DOHH2 (cell line): ENCODE measurements at regions not wholly inside any gene's neighbourhood (a gene's known extent, or its start where the extent isn't known, plus 50 kb on each side); places are given as distances from the start of the nearest gene placed in this dataset.

ENCODE experiments used
- H3F3A ChIP-seq: fragments of 200-600 bp; sonication (generic), shearing (Covaris generic); 2 replicates; pipeline ENCODE4 v1.6.0; 2016; ENCODE audit warnings: antibody characterized with exemption, mild to moderate bottlenecking; ENCODE audit not compliant: control insufficient read depth, insufficient read depth
- H3K27ac ChIP-seq: fragments of 200-600 bp; sonication (generic); 2 replicates; pipeline ENCODE4 v1.5.1; 2014; ENCODE audit warnings: low read depth, mild to moderate bottlenecking, low read length, moderate library complexity
- H3K27me3 ChIP-seq: fragments of 200-600 bp; sonication (generic); 2 replicates; pipeline ENCODE4 v1.6.1; 2014; ENCODE audit warnings: mild to moderate bottlenecking, low read length, mixed read lengths; ENCODE audit not compliant: control insufficient read depth
- H3K36me3 ChIP-seq: fragments of 200-600 bp; sonication (generic); 2 replicates; pipeline ENCODE4 v1.6.1; 2014; ENCODE audit warnings: mild to moderate bottlenecking, low read length, moderate library complexity, mixed read lengths; ENCODE audit not compliant: control insufficient read depth
- H3K4me1 ChIP-seq: fragments of 200-600 bp; sonication (generic); 2 replicates; pipeline ENCODE4 v1.6.1; 2014; ENCODE audit warnings: mild to moderate bottlenecking, low read length, mixed read lengths; ENCODE audit not compliant: control insufficient read depth
- H3K4me2 ChIP-seq: fragments of 200-600 bp; sonication (generic); 2 replicates; pipeline ENCODE4 v1.6.0; 2014; ENCODE audit warnings: mild to moderate bottlenecking, low read length, moderate library complexity
- H3K4me3 ChIP-seq: fragments of 200-600 bp; sonication (generic); 2 replicates; pipeline ENCODE4 v1.5.1; 2014; ENCODE audit warnings: mild to moderate bottlenecking, low read length, mixed read lengths
- H3K79me2 ChIP-seq: fragments of 200-600 bp; sonication (generic); 2 replicates; pipeline ENCODE4 v1.6.1; 2014; ENCODE audit warnings: mild to moderate bottlenecking, low read length, mixed read lengths; ENCODE audit not compliant: control insufficient read depth
- H3K9me2 ChIP-seq: fragments of 200-600 bp; sonication (generic); replicated peaks from 2 replicates; pipeline ENCODE4 v1.6.1; 2014; ENCODE audit warnings: mild to moderate bottlenecking, low read length, mixed read lengths; ENCODE audit not compliant: control insufficient read depth
- H3K9me3 ChIP-seq: fragments of 200-600 bp; sonication (generic); 2 replicates; pipeline ENCODE4 v1.6.1; 2014; ENCODE audit warnings: antibody characterized with exemption, low read length, mixed read lengths; ENCODE audit not compliant: control insufficient read depth, insufficient read depth
- H4K20me1 ChIP-seq: fragments of 200-600 bp; sonication (generic); 2 replicates; pipeline ENCODE4 v1.6.0; 2014; ENCODE audit warnings: low read depth, mild to moderate bottlenecking, antibody characterized with exemption, low read length, moderate library complexity; ENCODE audit not compliant: control insufficient read depth, insufficient read depth
- EZH2phosphoT487 ChIP-seq: fragments of 200-600 bp; sonication (generic); IDR thresholded peaks from 2 replicates; pipeline ENCODE4 v1.6.1; 2017; ENCODE audit warnings: borderline replicate concordance, mild to moderate bottlenecking, antibody characterized with exemption, low read length, moderate library complexity, mixed read lengths
- TF ChIP-seq, protein P1 (sequence below): fragments of 200-600 bp; sonication (generic); IDR thresholded peaks from one replicate; pipeline ENCODE4 v1.5.1; 2014; ENCODE audit warnings: antibody characterized with exemption, mild to moderate bottlenecking, low read depth, low read length; ENCODE audit not compliant: poor library complexity, severe bottlenecking

DNA sequence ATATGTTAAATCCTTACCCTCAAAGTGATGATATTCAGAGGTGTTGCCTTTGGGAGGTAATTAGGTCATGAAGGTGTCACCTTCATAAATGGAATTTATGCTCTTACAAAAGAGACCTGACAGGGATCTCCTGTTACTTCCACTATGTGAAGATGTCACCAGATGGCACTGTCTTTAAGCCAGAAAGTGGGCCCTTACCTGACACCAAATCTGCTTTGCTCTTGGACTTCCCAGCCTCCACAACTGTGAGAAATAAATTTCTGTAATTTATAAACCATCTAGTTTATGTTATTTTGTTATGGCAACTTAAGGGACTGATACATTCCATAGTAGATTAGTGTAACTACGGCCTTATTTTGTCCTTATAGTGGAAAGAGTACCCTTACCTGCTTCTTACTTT lies 358.3 kb upstream of the SALL1 start:
- TF ChIP-seq, protein P1, sequence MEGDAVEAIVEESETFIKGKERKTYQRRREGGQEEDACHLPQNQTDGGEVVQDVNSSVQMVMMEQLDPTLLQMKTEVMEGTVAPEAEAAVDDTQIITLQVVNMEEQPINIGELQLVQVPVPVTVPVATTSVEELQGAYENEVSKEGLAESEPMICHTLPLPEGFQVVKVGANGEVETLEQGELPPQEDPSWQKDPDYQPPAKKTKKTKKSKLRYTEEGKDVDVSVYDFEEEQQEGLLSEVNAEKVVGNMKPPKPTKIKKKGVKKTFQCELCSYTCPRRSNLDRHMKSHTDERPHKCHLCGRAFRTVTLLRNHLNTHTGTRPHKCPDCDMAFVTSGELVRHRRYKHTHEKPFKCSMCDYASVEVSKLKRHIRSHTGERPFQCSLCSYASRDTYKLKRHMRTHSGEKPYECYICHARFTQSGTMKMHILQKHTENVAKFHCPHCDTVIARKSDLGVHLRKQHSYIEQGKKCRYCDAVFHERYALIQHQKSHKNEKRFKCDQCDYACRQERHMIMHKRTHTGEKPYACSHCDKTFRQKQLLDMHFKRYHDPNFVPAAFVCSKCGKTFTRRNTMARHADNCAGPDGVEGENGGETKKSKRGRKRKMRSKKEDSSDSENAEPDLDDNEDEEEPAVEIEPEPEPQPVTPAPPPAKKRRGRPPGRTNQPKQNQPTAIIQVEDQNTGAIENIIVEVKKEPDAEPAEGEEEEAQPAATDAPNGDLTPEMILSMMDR = no peak
- TF ChIP-seq EZH2phosphoT487 = no peak
- no peaks in the 10 kb centered on the region for H3K36me3 ChIP-seq
- H3K27ac ChIP-seq = no peak overlapping the region
- H3K9me2 ChIP-seq = no peaks in the 10 kb centered on the region
- H3K4me2 ChIP-seq = no peak overlapping the region
- no peaks in the 10 kb centered on the region for H3K79me2 ChIP-seq
- H3F3A ChIP-seq = no peaks in the 10 kb centered on the region
- no peaks in the 10 kb centered on the region for H3K27me3 ChIP-seq
- H4K20me1 ChIP-seq = no peaks in the 10 kb centered on the region
- no peaks in the 10 kb centered on the region for H3K9me3 ChIP-seq
- no peak overlapping the region for H3K4me3 ChIP-seq
- no peaks in the 10 kb centered on the region for H3K4me1 ChIP-seq

DNA sequence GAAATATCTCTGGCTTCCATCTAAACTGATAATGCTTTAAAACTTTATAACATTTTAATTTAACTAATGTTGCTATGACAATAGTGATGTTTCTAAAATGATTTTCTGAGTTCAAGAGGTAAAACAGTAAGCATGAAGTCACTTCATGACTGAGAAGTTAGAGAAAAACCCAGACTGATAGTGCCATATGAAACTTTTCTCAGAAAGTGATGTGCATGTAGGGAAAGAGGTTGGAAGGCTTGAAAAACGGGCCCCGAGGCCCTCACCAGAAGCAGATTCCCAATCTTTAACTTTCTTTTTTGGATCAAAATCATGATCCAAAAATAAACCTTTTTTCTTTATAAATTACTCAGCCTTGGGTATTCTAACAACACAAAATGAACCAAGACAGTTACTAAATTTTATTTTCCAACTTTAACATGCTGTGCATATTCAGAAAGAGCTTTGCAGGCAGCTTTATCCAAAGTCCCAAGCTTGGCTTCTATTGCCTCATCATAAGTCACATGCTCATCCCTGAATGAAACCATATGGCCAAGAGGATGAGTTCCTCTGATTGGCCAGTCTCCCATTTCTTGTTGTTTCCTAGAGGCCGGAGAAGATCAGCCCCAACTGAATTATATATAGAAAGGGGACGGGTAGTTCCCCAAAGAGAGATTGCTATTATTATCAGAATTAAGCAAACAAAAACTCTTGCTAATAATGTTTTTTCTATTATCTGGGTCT lies 357.6 kb upstream of the SALL1 start:
- Histone ChIP-seq H3K27me3 (no peaks in the 10 kb centered on the region), H3K79me2 (no peaks in the 10 kb centered on the region), H3K9me2 (no peaks in the 10 kb centered on the region), H3K4me1 (no peaks in the 10 kb centered on the region), H3K9me3 (no peaks in the 10 kb centered on the region), H3K27ac (no peak overlapping the region), H3K36me3 (no peaks in the 10 kb centered on the region), H3K4me3 (no peak overlapping the region), H4K20me1 (no peaks in the 10 kb centered on the region), H3F3A (no peaks in the 10 kb centered on the region), H3K4me2 (no peak overlapping the region)
- TF ChIP-seq, protein P1 = no peak
- TF ChIP-seq EZH2phosphoT487 = no peak

DNA sequence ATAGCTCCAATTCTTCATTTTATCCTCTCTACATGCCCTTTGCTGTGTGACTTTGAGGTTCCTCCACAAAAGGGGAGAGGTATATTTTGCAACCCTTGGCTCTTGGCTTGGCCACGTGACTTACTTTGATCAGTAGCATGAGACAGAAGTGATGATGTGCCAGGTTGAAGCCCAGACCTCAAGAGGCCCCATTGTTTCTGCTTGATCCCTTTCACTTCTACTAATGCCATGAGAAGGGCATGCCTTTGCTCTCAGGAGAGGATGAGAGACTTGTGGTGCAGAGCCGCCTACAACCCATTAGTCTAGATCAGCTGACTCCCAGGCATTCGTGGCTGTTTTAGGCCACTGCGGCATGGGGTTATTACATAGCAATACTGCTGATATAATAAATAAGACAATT lies 356.2 kb upstream of the SALL1 start:
- Histone ChIP-seq H3K4me2 (no peak overlapping the region), H3K4me1 (no peaks in the 10 kb centered on the region), H4K20me1 (no peaks in the 10 kb centered on the region), H3F3A (no peaks in the 10 kb centered on the region), H3K9me2 (no peaks in the 10 kb centered on the region), H3K9me3 (no peaks in the 10 kb centered on the region), H3K27ac (no peak overlapping the region), H3K27me3 (no peaks in the 10 kb centered on the region), H3K36me3 (no peaks in the 10 kb centered on the region), H3K79me2 (no peaks in the 10 kb centered on the region), H3K4me3 (no peak overlapping the region)
- no peak for TF ChIP-seq EZH2phosphoT487
- TF ChIP-seq, protein P1 = no peak
